Ovary (tissue), 3 donors: ENCODE measurements at regions not wholly inside any gene's neighbourhood (a gene's known extent, or its start where the extent isn't known, plus 50 kb on each side); places are given as distances from the start of the nearest gene placed in this dataset.

ENCODE experiments used
- POLR2A ChIP-seq: fragments of 450-650 bp; IDR thresholded peaks from one replicate; pipeline ENCODE4 v1.6.1; 2017; ENCODE audit warnings: antibody characterized with exemption, mild to moderate bottlenecking, moderate library complexity
- TF ChIP-seq, protein P1 (sequence below), 3 donors: fragments of 450-650 bp in 2 of 3; fragments of 200-600 bp in 1 of 3; IDR thresholded peaks; one replicate each; pipeline versions ENCODE4 v1.5.1 to v1.8.0; 2016 to 2022; ENCODE audit warnings: antibody characterized with exemption in 3 of 3, mild to moderate bottlenecking in 1 of 3
- donor health status: DM: no; HTN: no; CAD: no.

DNA sequence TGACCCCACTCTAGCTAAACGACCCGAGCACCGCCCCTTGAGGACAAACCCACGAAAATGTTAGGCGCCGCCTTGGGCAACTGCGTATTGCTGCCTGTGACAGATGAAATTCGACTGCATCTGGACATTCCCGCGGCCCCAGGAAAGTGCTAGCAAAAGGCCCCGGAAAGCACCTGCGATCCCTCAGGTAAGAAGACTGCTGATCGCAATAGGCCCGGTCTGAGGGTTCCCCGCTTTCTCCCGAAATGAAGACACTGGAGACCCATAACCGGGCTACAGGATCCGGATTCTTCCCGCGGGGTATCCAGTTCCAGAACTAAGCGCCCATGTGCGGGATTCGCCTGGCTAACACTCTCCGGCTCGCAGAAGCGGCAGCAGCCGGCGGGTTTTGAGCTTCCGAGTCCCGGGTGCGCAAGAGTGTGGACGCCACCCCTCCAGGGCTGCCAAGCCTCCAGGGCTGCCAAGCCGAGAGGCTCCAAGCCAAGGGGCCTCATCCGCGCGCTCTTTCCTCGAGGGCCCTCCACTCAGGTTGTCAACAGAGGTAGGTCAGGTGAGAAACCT lies 157.9 kb upstream of the NBPF11 start:
- TF ChIP-seq, protein P1, sequence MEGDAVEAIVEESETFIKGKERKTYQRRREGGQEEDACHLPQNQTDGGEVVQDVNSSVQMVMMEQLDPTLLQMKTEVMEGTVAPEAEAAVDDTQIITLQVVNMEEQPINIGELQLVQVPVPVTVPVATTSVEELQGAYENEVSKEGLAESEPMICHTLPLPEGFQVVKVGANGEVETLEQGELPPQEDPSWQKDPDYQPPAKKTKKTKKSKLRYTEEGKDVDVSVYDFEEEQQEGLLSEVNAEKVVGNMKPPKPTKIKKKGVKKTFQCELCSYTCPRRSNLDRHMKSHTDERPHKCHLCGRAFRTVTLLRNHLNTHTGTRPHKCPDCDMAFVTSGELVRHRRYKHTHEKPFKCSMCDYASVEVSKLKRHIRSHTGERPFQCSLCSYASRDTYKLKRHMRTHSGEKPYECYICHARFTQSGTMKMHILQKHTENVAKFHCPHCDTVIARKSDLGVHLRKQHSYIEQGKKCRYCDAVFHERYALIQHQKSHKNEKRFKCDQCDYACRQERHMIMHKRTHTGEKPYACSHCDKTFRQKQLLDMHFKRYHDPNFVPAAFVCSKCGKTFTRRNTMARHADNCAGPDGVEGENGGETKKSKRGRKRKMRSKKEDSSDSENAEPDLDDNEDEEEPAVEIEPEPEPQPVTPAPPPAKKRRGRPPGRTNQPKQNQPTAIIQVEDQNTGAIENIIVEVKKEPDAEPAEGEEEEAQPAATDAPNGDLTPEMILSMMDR (IDR thresholded peaks at IDR 0.05): no peak
- no peak for TF ChIP-seq POLR2A
